Esophagus squamous epithelium (tissue), 5 donors: ENCODE measurements at regions not wholly inside any gene's neighbourhood (a gene's known extent, or its start where the extent isn't known, plus 50 kb on each side); places are given as distances from the start of the nearest gene placed in this dataset.

Source experiments
- DNase-seq: peaks from one replicate; lab custom pipeline; 2025; lab: John Stamatoyannopoulos, UW
- H3K27ac ChIP-seq, 4 donors: fragments of 200-600 bp; sonication (generic); one replicate each; pipeline ENCODE4 v1.5.1; 2016 to 2019; ENCODE audit warnings: mild to moderate bottlenecking in 1 of 4
- H3K27me3 ChIP-seq, 4 donors: fragments of 200-600 bp; sonication (generic); 1 replicate in 3 of 4; 2 replicates in 1 of 4; pipeline versions ENCODE4 v1.5.1 to v1.6.0; 2017 to 2021; ENCODE audit warnings: antibody characterized with exemption in 1 of 4
- H3K36me3 ChIP-seq, 3 donors: fragments of 200-600 bp; sonication (generic); one replicate each; pipeline ENCODE4 v1.5.1; 2016 to 2019
- H3K4me1 ChIP-seq, 3 donors: fragments of 200-600 bp; sonication (generic); one replicate each; pipeline ENCODE4 v1.5.1; 2017 to 2019
- H3K4me3 ChIP-seq, 4 donors: fragments of 200-600 bp; sonication (generic); 1 replicate in 3 of 4; 2 replicates in 1 of 4; pipeline ENCODE4 v1.5.1; 2016 to 2019; ENCODE audit warnings: mild to moderate bottlenecking in 2 of 4, moderate library complexity in 1 of 4
- H3K9me3 ChIP-seq, 3 donors: fragments of 200-600 bp; sonication (generic); one replicate each; pipeline ENCODE4 v1.5.1; 2016 to 2019
- POLR2A ChIP-seq, 4 donors: fragments of 450-650 bp; IDR thresholded peaks; one replicate each; pipeline ENCODE4 v1.6.1; 2017; ENCODE audit warnings: antibody characterized with exemption in 4 of 4, mild to moderate bottlenecking in 4 of 4, moderate library complexity in 3 of 4
- WGBS, 2 donors: methylation state at CpG; one replicate each; pipeline ENCODE4 v1.1.5; 2018; 5-methylcytosine and 5-hydroxymethylcytosine counted together
- intact Hi-C: fragments of 100-400 bp; cut with DNase I; formaldehyde crosslinking; loops from one replicate; pipeline ENCODE4 v1.15.0; 2022
- TF ChIP-seq, protein P1 (sequence below), 6 experiments: fragments of 450-650 bp in 4 of 6; fragments of 200-600 bp in 2 of 6; sonication (generic) in 2 of 6; IDR thresholded peaks; one replicate each; pipeline ENCODE4 v1.5.1; 2016 to 2019; ENCODE audit warnings: antibody characterized with exemption in 6 of 6, mild to moderate bottlenecking in 4 of 6, moderate library complexity in 4 of 6
- donor health status: DM: yes; HTN: yes; CAD: no.

DNA sequence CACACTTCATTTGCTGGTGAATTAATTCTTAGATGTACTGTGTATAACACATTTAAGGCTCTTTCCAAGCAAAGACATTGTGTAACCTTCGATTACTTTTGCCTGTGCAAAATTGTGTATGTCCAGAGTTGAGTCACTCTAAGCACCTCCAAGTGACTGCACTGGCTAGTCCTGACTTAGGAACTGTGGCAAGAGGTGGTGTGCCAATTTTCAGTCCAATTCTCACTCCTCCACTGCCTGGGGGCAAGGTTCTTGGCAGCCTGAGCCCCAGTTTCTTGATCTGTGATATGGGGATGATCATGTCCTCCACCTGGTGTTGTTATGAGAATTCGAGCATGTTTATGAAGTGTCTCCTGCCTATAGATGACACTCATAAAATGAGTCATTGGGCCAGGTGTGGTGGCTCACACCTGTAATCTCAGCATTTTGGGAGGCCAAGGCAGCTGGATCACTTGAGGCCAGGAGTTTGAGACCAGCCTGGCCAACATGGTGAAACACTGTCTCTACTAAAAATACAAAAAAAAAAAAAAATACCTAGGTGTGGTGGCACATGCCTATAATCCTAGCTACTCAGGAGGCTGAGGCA lies 105.3 kb upstream of the CDYL start:
- H3K4me1 ChIP-seq: no peaks in the 10 kb centered on the region
- no peaks in the 10 kb centered on the region for H3K36me3 ChIP-seq
- DNase-seq: no peak
- TF ChIP-seq, protein P1, sequence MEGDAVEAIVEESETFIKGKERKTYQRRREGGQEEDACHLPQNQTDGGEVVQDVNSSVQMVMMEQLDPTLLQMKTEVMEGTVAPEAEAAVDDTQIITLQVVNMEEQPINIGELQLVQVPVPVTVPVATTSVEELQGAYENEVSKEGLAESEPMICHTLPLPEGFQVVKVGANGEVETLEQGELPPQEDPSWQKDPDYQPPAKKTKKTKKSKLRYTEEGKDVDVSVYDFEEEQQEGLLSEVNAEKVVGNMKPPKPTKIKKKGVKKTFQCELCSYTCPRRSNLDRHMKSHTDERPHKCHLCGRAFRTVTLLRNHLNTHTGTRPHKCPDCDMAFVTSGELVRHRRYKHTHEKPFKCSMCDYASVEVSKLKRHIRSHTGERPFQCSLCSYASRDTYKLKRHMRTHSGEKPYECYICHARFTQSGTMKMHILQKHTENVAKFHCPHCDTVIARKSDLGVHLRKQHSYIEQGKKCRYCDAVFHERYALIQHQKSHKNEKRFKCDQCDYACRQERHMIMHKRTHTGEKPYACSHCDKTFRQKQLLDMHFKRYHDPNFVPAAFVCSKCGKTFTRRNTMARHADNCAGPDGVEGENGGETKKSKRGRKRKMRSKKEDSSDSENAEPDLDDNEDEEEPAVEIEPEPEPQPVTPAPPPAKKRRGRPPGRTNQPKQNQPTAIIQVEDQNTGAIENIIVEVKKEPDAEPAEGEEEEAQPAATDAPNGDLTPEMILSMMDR (IDR thresholded peaks at IDR 0.05): no peak
- no peak for TF ChIP-seq POLR2A (IDR thresholded peaks at IDR 0.05)
- WGBS, 2 donors: 33 to 60% methylated on average over 1 to 2 of the region's 2 CpGs
- no peak overlapping the region for H3K4me3 ChIP-seq
- H3K27ac ChIP-seq: no peak overlapping the region
- H3K9me3 ChIP-seq: no peaks in the 10 kb centered on the region
- H3K27me3 ChIP-seq: no peaks in the 10 kb centered on the region
- intact Hi-C loops: no loop called here

- no peak overlapping the region for H3K27ac ChIP-seq
- H3K36me3 ChIP-seq: no peaks in the 10 kb centered on the region
- no peaks in the 10 kb centered on the region for H3K9me3 ChIP-seq
- no peak for DNase-seq
- no peak overlapping the region for H3K4me3 ChIP-seq
- TF ChIP-seq POLR2A (IDR thresholded peaks at IDR 0.05): no peak
- TF ChIP-seq, protein P1 (IDR thresholded peaks at IDR 0.05): no peak
- 87 to 96% methylated on average over 6 to 10 of the region's 10 CpGs for WGBS, 2 donors
- no peaks in the 10 kb centered on the region for H3K4me1 ChIP-seq
- no peaks in the 10 kb centered on the region for H3K27me3 ChIP-seq
- intact Hi-C loops: no loop called here
Observed at GRCh38 chr6:4670290-4670689, 105.9 kb upstream of the CDYL start.

GRCh38 chr6:4668271-4669179 lies 107.7 kb upstream of the CDYL start:
- 70 to 86% methylated on average over 10 of the region's 10 CpGs for WGBS, 2 donors
- H3K36me3 ChIP-seq: no peaks in the 10 kb centered on the region
- no peak overlapping the region for H3K27ac ChIP-seq
- intact Hi-C loops: no loop called here
- H3K4me3 ChIP-seq: no peak overlapping the region
- no peaks in the 10 kb centered on the region for H3K9me3 ChIP-seq
- H3K27me3 ChIP-seq: no peaks in the 10 kb centered on the region
- no peak for TF ChIP-seq POLR2A (IDR thresholded peaks at IDR 0.05)
- TF ChIP-seq, protein P1 (IDR thresholded peaks at IDR 0.05): no peak
- no peaks in the 10 kb centered on the region for H3K4me1 ChIP-seq
- DNase-seq: no peak

DNA sequence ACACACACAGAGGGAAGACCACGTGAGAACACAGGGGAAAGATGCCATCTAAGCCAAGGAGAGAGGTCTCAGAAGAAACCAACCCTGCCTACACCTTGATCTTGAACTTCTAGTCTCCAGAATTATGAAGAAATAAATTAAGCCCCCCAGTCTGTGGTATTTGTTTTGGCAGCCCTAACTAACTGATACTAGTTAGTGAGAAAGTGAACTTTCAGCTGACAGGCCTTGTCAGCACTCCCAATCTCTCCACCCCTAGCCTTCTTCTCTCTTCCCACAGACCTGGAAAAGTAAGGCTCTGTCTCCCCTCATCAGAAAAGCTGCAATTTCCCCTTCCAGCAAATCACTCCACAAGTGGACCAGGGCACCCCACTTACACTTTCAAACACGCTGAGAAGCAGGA lies 108.6 kb upstream of the CDYL start:
- Histone ChIP-seq H3K27me3 (no peaks in the 10 kb centered on the region), H3K36me3 (no peaks in the 10 kb centered on the region), H3K4me3 (no peak overlapping the region), H3K4me1 (no peaks in the 10 kb centered on the region), H3K9me3 (no peaks in the 10 kb centered on the region), H3K27ac (no peak overlapping the region)
- intact Hi-C loops: no loop called here
- DNase-seq: no peak
- WGBS, 2 donors: 82 to 90% methylated on average over 2 of the region's 2 CpGs
- TF ChIP-seq, protein P1 (IDR thresholded peaks at IDR 0.05): no peak
- no peak for TF ChIP-seq POLR2A (IDR thresholded peaks at IDR 0.05)

GRCh38 chr6:4666886-4667513 lies 109.2 kb upstream of the CDYL start:
- DNase-seq: no peak
- H3K9me3 ChIP-seq: no peaks in the 10 kb centered on the region
- H3K4me3 ChIP-seq: no peak overlapping the region
- TF ChIP-seq, protein P1 (IDR thresholded peaks at IDR 0.05): no peak
- no peak for TF ChIP-seq POLR2A (IDR thresholded peaks at IDR 0.05)
- 85 to 93% methylated on average over 3 of the region's 3 CpGs for WGBS, 2 donors
- H3K27me3 ChIP-seq: no peaks in the 10 kb centered on the region
- intact Hi-C loops: no loop called here
- no peaks in the 10 kb centered on the region for H3K4me1 ChIP-seq
- no peaks in the 10 kb centered on the region for H3K36me3 ChIP-seq
- H3K27ac ChIP-seq: no peak overlapping the region
